GM11168 (cell line): ENCODE measurements at regions not wholly inside any gene's neighbourhood (a gene's known extent, or its start where the extent isn't known, plus 50 kb on each side); places are given as distances from the start of the nearest gene placed in this dataset.

Experiments
- in situ Hi-C: fragments of 300-500 bp; cut with MboI; formaldehyde crosslinking; loops from one replicate; pipeline ENCODE4 v1.12.0; 2022; ENCODE audit warnings: low sequenced_read_pairs; ENCODE audit not compliant: unreplicated experiment

DNA sequence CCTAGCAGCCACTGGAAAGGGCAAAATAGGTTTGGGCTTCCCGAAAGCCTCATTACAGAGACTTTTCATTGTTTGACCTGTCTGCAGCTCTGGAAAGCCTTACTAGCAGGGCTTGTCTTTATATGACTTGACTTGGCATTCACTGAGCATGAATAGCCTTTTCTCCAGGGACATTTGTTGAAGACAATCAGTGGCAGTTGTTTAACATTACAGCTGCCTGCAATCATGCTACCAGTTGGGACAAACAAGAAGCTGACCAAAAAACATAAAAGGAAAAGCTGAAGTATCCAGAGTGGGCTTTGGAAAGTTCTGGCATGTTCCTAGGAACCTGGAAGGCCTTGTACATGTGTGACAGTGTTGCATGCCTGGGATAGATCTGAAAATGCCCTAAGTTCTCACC, 121.4 kb downstream of the KCNF1 start:
- in situ Hi-C loops = no loop called here

- in situ Hi-C loops = no loop called here
Measured at GRCh38 chr2:11038641-11039040, 116.6 kb upstream of the SLC66A3 start.

DNA sequence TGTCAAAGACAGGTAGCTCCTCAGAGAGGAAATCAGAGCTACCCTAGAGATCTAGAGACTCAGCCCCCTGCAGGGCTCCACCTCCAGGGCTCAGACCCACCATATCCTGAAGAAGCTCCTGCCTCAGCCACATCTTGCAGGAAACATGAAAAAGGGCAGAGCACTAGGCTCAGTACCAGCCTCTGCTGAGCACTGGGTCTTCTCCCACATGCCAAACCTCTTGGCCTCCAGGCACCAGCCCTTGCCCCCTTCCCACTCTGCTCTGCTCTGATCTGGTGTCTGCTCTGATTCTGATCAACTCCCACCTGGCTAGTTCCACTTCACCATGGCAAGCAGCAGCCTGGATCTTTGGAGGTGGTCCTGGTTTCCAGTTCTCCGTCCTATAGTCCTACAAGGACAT, 114.3 kb upstream of the SLC66A3 start:
- in situ Hi-C loops = no loop called here

DNA sequence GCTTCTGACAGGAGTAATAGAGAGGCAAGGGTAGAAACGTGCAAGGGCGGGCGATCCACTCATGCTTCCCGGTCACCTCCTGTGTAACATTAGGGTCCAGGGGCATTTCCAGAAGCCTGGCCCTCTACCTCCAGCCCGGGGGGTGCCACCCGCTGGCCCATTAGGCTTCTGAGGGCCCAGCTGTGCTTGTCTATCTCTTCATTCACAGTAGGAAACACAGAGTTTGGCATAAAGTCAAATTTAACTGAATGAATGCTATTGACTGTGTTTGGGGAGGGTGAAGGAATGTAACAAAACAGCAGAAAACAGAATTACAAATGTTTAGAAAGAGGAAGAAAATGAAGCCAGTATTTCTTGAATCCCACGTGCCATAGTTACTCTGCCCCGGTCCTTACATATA, 112.4 kb upstream of the SLC66A3 start:
- in situ Hi-C loops = no loop called here

DNA sequence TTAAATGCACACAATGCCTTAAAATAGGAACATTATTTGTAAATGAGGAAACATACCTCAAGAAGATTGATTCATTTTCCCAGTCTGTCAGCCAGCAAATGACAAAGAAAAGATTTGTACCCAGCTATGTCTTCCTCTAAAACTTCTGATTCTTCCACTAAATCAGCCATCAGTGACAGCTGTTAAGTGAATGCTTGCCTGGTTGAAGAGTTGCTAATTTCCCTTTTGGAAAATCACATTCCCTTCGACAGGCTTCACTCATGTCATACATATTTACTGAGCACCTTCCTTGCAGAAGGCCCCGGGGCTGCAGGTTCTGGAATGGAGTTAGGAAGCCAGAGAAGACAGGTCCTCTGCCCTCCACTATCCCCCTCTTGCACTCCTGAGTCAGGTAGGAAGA, 112.0 kb upstream of the SLC66A3 start:
- in situ Hi-C loops = no loop called here

GRCh38 chr2:11044201-11044600, 111.1 kb upstream of the SLC66A3 start:
- in situ Hi-C loops = no loop called here

GRCh38 chr2:11045294-11045693, 110.0 kb upstream of the SLC66A3 start:
- in situ Hi-C loops = no loop called here

DNA sequence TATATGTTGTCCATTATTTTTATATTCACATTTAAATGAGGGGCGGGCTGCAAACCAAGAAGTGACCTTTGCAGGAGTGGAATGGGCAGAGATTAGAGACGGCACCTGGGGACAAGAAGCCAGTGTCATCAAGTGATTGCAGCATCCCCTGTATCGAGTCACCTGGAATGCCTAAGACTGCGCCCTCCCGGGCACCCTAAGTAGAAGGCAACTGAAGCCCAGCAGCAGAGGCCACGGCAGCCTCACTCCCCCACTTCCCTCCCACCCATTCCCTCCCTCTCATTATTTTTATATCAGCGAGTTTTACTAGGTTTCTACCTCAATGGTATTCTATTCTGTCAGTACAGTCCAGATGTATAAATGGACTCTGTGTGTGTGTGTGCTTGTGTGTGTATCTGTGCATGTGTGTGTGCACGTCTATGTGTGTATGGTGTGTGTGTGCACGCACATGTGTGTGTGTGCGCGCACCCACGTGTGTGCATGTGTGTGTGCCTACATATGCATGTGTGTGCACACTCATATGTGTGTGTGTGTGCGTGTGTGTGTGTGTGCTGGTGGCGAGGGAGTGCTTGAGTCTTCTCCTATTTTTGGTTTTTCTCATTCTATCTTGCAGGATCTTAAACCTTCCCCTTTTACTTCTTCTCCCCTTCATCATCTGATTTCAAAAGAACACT, 106.8 kb upstream of the SLC66A3 start:
- in situ Hi-C loops = no loop called here

- in situ Hi-C loops = no loop called here
Measured at GRCh38 chr2:11050565-11050964, 104.7 kb upstream of the SLC66A3 start.

- in situ Hi-C loops = no loop called here
Measured at GRCh38 chr2:11051280-11051679, 104.0 kb upstream of the SLC66A3 start.

GRCh38 chr2:11053546-11053945, 101.7 kb upstream of the SLC66A3 start:
- in situ Hi-C loops = no loop called here

DNA sequence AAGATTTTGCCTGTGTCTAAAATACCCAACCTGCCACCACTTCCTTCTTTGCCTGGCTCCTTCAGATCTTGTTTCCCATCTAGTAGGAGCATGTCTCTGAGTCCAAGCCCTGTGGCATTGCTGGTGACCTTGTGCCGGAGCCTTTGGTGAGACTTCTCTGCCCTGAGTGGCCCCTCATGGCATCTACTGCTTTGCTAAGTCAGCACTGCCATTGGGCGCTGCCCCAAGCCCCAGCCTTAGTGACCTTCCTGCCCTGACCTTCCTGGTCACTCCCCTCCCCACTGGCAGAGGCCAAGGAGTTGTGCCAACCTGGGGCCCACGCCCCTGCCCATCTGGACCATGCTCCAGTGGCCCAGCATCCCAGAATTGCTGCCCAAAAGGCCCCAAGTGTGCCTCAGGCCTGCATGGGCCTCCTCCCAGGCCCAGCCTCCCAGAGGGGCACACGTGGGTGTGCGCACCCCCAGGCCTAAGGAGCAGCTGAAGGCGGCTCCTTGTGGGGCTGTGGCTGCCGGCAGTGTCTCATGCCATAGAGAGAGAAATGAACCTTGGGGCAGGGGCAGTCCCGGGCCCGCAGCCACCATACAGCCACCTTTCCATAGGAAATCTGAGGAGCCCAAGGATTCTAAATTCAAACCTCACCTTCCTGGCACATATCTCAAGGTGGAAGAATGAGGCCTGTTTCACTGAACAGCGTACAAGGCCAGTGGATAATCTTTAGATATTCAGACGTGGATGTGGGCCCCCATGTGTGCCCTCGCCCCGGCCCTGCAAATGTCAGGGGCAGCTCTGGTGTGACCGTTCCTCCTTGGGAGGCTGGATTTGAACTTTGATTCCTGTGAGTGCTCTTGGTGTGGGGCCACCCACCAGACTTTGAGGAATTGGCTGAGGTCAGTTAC, 100.2 kb upstream of the SLC66A3 start:
- in situ Hi-C loops = no loop called here

- in situ Hi-C loops = no loop called here
Measured at GRCh38 chr2:11055679-11056215, 99.5 kb upstream of the SLC66A3 start.

- in situ Hi-C loops = no loop called here
Measured at GRCh38 chr2:11056614-11057013, 98.7 kb upstream of the SLC66A3 start.

GRCh38 chr2:11057031-11057430, 98.2 kb upstream of the SLC66A3 start:
- in situ Hi-C loops = no loop called here

- in situ Hi-C loops = no loop called here
Measured at GRCh38 chr2:11058129-11058528, 97.1 kb upstream of the SLC66A3 start.

DNA sequence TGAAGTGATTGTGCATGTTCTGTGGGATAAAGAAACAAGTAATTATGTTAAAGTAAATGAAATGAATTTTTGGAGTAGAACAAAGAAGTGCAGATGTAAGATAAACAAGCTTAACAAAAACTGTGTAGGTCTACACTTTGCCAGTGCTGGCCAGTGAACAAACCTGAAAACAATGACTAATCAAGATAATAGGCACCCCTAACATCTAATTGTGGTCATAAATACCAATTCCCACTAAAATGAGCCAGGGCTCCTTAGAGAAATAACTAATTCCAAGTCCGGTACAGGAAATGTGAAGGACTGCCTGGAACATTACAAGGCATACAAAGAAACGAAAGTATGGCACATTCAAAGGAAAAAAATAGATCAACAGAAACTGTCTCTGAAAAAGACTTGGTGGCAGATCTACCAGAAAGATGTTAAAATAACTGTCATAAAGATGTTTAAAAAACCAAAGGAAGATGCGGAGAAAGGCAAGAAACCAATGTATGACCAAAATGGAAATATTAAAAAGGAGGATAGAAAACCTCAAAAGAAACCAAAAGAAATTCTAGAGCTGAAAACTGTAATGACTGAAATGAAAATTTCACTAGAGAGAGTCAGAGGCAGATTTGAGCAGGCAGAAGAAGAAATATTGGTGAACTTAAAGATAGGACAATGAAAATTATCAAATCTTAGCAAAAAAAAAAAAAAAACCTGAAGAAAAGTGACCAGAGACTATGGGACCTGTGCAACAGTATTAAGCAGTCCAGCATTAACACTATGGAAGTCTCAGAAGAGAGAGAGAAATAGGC, 94.7 kb upstream of the SLC66A3 start:
- in situ Hi-C loops = loop anchor here (10.0 kb wide), 1 partner anchor 64 kb away; no protein-coding TSS in a partner anchor

- in situ Hi-C loops = loop anchor here (10.0 kb wide), 1 partner anchor 59 kb away; no protein-coding TSS in a partner anchor
Measured at GRCh38 chr2:11065833-11066485, 89.3 kb upstream of the SLC66A3 start.

DNA sequence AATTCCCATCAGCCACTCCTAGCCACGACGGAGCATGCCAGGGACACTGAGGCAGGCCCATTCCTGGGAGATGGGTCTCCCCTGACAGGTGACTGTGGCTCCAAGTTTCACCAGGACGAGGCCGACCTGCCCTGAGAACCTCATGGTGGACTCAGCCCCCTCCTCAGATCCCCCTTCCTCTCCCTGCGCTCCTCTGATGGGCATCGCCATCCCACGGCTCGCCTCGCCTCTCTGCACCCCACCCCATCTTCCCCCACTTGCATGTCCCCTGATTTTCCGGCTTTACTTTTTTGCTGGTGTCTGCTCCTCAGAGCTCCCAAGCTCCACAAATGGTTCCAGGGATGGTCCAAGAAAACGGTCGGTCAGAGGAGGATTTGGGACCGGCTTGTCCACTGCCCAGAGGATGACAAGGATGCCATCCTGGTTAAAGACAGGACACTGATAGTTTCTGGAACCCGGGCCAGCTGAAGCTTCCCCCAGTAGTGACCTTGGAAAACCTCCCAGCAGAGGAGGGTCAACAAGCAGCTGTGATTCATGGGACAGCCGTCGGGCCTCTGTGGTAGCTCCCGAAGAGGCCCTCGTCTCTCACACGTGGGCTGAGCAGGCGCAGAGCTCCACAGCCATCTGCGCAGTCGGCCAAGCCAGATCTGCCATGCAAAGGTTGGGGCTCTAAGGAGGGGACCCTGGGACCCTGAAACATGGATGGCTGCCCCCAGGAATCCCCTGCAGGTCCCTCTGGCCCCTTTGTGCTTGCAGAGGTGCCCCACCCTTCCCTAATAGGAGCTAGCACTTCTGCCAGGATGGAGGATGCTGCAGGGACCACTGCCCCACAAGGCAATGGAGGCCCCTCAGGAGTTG, 87.8 kb upstream of the SLC66A3 start:
- in situ Hi-C loops = loop anchor here (10.0 kb wide), 1 partner anchor 57 kb away; no protein-coding TSS in a partner anchor
